ENCODE measurements at regions not wholly inside any gene's neighbourhood (a gene's known extent, or its start where the extent isn't known, plus 50 kb on each side); places are given as distances from the start of the nearest gene placed in this dataset.

- DNase-seq, result no peak
- Histone ChIP-seq H3K27me3 (ENCODE audit: low read length) (no peaks in the 10 kb centered on the region), H3K4me3 (ENCODE audit: low read length) (no peak overlapping the region), H3K27ac (ENCODE audit: low read length) (no peak overlapping the region), H3F3A (ENCODE audit: low read length, unreplicated experiment) (no peaks in the 10 kb centered on the region), H2AFZ (ENCODE audit: low read length) (no peak overlapping the region), H3K9me2 (replicated peaks; ENCODE audit: low read length) (no peaks in the 10 kb centered on the region), H3K36me3 (ENCODE audit: low read depth, low read length) (no peaks in the 10 kb centered on the region), H3K9ac (ENCODE audit: low read length) (no peak overlapping the region), H4K20me1 (ENCODE audit: low read length) (no peaks in the 10 kb centered on the region), H3K4me1 (ENCODE audit: insufficient read depth, low read length) (peaks cover 3% of the 10 kb centered on the region; the same call in 1 of the 2 replicates), H3K9me3 (ENCODE audit: low read length) (no peaks in the 10 kb centered on the region), H3K79me2 (ENCODE audit: low read length) (no peaks in the 10 kb centered on the region), H3K4me2 (ENCODE audit: low read length) (no peak overlapping the region)
- TF ChIP-seq EZH2phosphoT487 (IDR thresholded peaks at IDR 0.05; ENCODE audit: borderline replicate concordance, low read length) (no peak), EZH2 (IDR thresholded peaks at IDR 0.05; ENCODE audit: low read length, unreplicated experiment) (no peak)
- TF ChIP-seq, protein P1, sequence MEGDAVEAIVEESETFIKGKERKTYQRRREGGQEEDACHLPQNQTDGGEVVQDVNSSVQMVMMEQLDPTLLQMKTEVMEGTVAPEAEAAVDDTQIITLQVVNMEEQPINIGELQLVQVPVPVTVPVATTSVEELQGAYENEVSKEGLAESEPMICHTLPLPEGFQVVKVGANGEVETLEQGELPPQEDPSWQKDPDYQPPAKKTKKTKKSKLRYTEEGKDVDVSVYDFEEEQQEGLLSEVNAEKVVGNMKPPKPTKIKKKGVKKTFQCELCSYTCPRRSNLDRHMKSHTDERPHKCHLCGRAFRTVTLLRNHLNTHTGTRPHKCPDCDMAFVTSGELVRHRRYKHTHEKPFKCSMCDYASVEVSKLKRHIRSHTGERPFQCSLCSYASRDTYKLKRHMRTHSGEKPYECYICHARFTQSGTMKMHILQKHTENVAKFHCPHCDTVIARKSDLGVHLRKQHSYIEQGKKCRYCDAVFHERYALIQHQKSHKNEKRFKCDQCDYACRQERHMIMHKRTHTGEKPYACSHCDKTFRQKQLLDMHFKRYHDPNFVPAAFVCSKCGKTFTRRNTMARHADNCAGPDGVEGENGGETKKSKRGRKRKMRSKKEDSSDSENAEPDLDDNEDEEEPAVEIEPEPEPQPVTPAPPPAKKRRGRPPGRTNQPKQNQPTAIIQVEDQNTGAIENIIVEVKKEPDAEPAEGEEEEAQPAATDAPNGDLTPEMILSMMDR (conservative IDR thresholded peaks at IDR 0.05; ENCODE audit: low read depth, low read length), result no peak
- intact Hi-C loops (cut with micrococcal nuclease), result no loop called here
- no peak for ATAC-seq
- ChIA-PET POLR2A (ENCODE audit: unreplicated experiment) (no interaction called here), CTCF (no interaction called here)
- BruUV-seq (replicated peaks), result no TSS peak
Measured at GRCh38 chr15:47599806-47600205, 117.5 kb upstream of the SEMA6D start.

GRCh38 chr15:47602121-47602520, 115.2 kb upstream of the SEMA6D start:
- Histone ChIP-seq H3K9me2 (replicated peaks; ENCODE audit: low read length) (no peaks in the 10 kb centered on the region), H3K27me3 (ENCODE audit: low read length) (no peaks in the 10 kb centered on the region), H3K4me1 (ENCODE audit: insufficient read depth, low read length) (peaks cover 3% of the 10 kb centered on the region; the same call in 1 of the 2 replicates), H3K79me2 (ENCODE audit: low read length) (no peaks in the 10 kb centered on the region), H3K36me3 (ENCODE audit: low read depth, low read length) (no peaks in the 10 kb centered on the region), H2AFZ (ENCODE audit: low read length) (no peak overlapping the region), H3K9ac (ENCODE audit: low read length) (no peak overlapping the region), H3K27ac (ENCODE audit: low read length) (no peak overlapping the region), H3K4me3 (ENCODE audit: low read length) (no peak overlapping the region), H3K9me3 (ENCODE audit: low read length) (no peaks in the 10 kb centered on the region), H4K20me1 (ENCODE audit: low read length) (no peaks in the 10 kb centered on the region), H3F3A (ENCODE audit: low read length, unreplicated experiment) (no peaks in the 10 kb centered on the region), H3K4me2 (ENCODE audit: low read length) (no peak overlapping the region)
- ChIA-PET POLR2A (ENCODE audit: unreplicated experiment) (no interaction called here), CTCF (no interaction called here)
- DNase-seq (no peak), ATAC-seq (no peak)
- intact Hi-C loops (cut with micrococcal nuclease), result no loop called here
- BruUV-seq (replicated peaks), result no TSS peak
- TF ChIP-seq, protein P1 (conservative IDR thresholded peaks at IDR 0.05; ENCODE audit: low read depth, low read length), result no peak

GRCh38 chr15:47603026-47603425, 114.3 kb upstream of the SEMA6D start:
- H2AFZ ChIP-seq (ENCODE audit: low read length), result no peak overlapping the region
- H3K9me2 ChIP-seq (replicated peaks; ENCODE audit: low read length), result no peaks in the 10 kb centered on the region
- ATAC-seq, result peak; percentile 64
- POLR2A ChIA-PET (ENCODE audit: unreplicated experiment), result no interaction called here
- no TSS peak for BruUV-seq (replicated peaks)
- CTCF ChIA-PET, result no interaction called here
- no peaks in the 10 kb centered on the region for H3K9me3 ChIP-seq (ENCODE audit: low read length)
- H3K27ac ChIP-seq (ENCODE audit: low read length), result no peak overlapping the region
- no peaks in the 10 kb centered on the region for H3F3A ChIP-seq (ENCODE audit: low read length, unreplicated experiment)
- H4K20me1 ChIP-seq (ENCODE audit: low read length), result no peaks in the 10 kb centered on the region
- H3K9ac ChIP-seq (ENCODE audit: low read length), result no peak overlapping the region
- H3K79me2 ChIP-seq (ENCODE audit: low read length), result no peaks in the 10 kb centered on the region
- no peak overlapping the region for H3K4me3 ChIP-seq (ENCODE audit: low read length)
- DNase-seq, result peak; percentile 47
- intact Hi-C loops (cut with micrococcal nuclease), result no loop called here
- H3K4me1 ChIP-seq (ENCODE audit: insufficient read depth, low read length), result peaks cover 3% of the 10 kb centered on the region; the same call in 1 of the 2 replicates
- no peaks in the 10 kb centered on the region for H3K36me3 ChIP-seq (ENCODE audit: low read depth, low read length)
- no peaks in the 10 kb centered on the region for H3K27me3 ChIP-seq (ENCODE audit: low read length)
- TF ChIP-seq EZH2phosphoT487 (IDR thresholded peaks at IDR 0.05; ENCODE audit: borderline replicate concordance, low read length) (no peak), EZH2 (IDR thresholded peaks at IDR 0.05; ENCODE audit: low read length, unreplicated experiment) (no peak)
- TF ChIP-seq, protein P1 (conservative IDR thresholded peaks at IDR 0.05; ENCODE audit: low read depth, low read length), result no peak
- no peak overlapping the region for H3K4me2 ChIP-seq (ENCODE audit: low read length)

All from PC-3 (cell line).